IMR-90 (cell line): ENCODE measurements at regions not wholly inside any gene's neighbourhood (a gene's known extent, or its start where the extent isn't known, plus 50 kb on each side); places are given as distances from the start of the nearest gene placed in this dataset.

Source experiments
- BHLHE40 ChIP-seq: fragments of 150-350 bp; IDR thresholded peaks from 2 replicates; pipeline ENCODE4 v1.6.1; 2016; ENCODE audit warnings: mild to moderate bottlenecking, low read depth, low read length
- CEBPB ChIP-seq: IDR thresholded peaks from 2 replicates; pipeline ENCODE4 v1.6.1; 2012; ENCODE audit warnings: low read depth, low read length, improper control_type of control experiment
- CHD1 ChIP-seq: IDR thresholded peaks from 2 replicates; pipeline ENCODE4 v1.6.1; 2012; ENCODE audit warnings: low read depth, low read length, improper control_type of control experiment
- CTCF ChIP-seq: conservative IDR thresholded peaks from 2 replicates; pipeline ENCODE4 v1.5.1; 2012; ENCODE audit warnings: mild to moderate bottlenecking, low read depth, low read length, improper control_type of control experiment
- MAFK ChIP-seq: IDR thresholded peaks from 2 replicates; pipeline ENCODE4 v1.6.1; 2012; ENCODE audit warnings: low read depth, low read length, improper control_type of control experiment
- MAZ ChIP-seq: IDR thresholded peaks from 2 replicates; pipeline ENCODE4 v1.6.1; 2012; ENCODE audit warnings: low read depth, mild to moderate bottlenecking, low read length, improper control_type of control experiment, moderate library complexity, borderline replicate concordance
- MXI1 ChIP-seq: IDR thresholded peaks from 2 replicates; pipeline ENCODE4 v1.6.1; 2012; ENCODE audit warnings: low read depth, mild to moderate bottlenecking, low read length, moderate library complexity, borderline replicate concordance
- POLR2A ChIP-seq: IDR thresholded peaks from 2 replicates; pipeline ENCODE4 v1.6.1; 2012; ENCODE audit warnings: mild to moderate bottlenecking, low read depth, low read length
- RAD21 ChIP-seq: IDR thresholded peaks from 2 replicates; pipeline ENCODE4 v1.6.1; 2012; ENCODE audit warnings: low read length, improper control_type of control experiment
- RCOR1 ChIP-seq: IDR thresholded peaks from 2 replicates; pipeline ENCODE4 v1.6.1; 2012; ENCODE audit warnings: mild to moderate bottlenecking, low read length, improper control_type of control experiment; ENCODE audit not compliant: insufficient replicate concordance
- RFX5 ChIP-seq: IDR thresholded peaks from 2 replicates; pipeline ENCODE4 v1.8.0; 2012; ENCODE audit warnings: low read depth, mild to moderate bottlenecking, low read length, moderate library complexity

DNA sequence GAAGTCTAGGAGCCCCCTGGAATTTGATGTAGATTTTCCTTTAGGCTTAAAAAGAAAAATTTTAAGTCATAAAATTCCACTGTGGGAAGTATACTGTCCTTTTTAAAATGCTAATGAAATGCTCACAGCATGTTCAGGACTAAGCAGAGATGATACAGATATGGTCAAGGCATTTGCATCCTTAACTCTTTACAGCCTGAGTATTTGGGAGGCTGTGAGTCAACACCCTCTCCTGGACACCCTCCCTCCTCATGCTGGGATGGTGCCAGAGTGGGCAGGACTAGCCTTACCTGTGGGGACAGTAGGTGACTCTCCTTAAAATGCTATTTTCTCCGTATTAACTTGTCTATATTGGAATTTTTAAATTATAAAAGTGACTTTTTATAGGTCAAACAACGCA, 197.4 kb upstream of the ELL2 start:
- TF ChIP-seq POLR2A (no peak), CTCF (no peak), RFX5 (no peak), CHD1 (no peak), CEBPB (no peak), BHLHE40 (no peak), RAD21 (no peak), MAZ (no peak), MXI1 (no peak), MAFK (no peak), RCOR1 (no peak)
